ENCODE measurements at regions not wholly inside any gene's neighbourhood (a gene's known extent, or its start where the extent isn't known, plus 50 kb on each side); places are given as distances from the start of the nearest gene placed in this dataset.

GRCh38 chr18:10122988-10123950, 209.5 kb downstream of the VAPA start:
- no peak overlapping the region for H3K4me3 ChIP-seq (ENCODE audit: low read length in 3 of 3)
- no peaks in the 10 kb centered on the region for H3K36me3 ChIP-seq (ENCODE audit: control insufficient read depth in 3 of 3, insufficient read depth in 3 of 3, low read length in 3 of 3)
- peak overlapping the region; percentile 79 for H3K27ac ChIP-seq (ENCODE audit: low read depth, low read length)
- H3K9ac ChIP-seq (ENCODE audit: low read depth in 1 of 3, low read length in 3 of 3) = no peak overlapping the region
- H3K27me3 ChIP-seq (ENCODE audit: control insufficient read depth in 3 of 3, insufficient read depth in 3 of 3, low read length in 3 of 3) = no peaks in the 10 kb centered on the region
- no peaks in the 10 kb centered on the region for H3K9me3 ChIP-seq (ENCODE audit: control insufficient read depth in 3 of 3, low read length in 3 of 3)
- peaks cover 21 to 36% (median 21%) of the 10 kb centered on the region in 3 donors for H3K4me1 ChIP-seq (ENCODE audit: control insufficient read depth in 3 of 3, insufficient read depth in 3 of 3, low read length in 3 of 3)

GRCh38 chr18:10124071-10124470, 210.3 kb downstream of the VAPA start:
- no peak overlapping the region for H3K9ac ChIP-seq (ENCODE audit: low read depth in 1 of 3, low read length in 3 of 3)
- no peaks in the 10 kb centered on the region for H3K27me3 ChIP-seq (ENCODE audit: control insufficient read depth in 3 of 3, insufficient read depth in 3 of 3, low read length in 3 of 3)
- no peaks in the 10 kb centered on the region for H3K36me3 ChIP-seq (ENCODE audit: control insufficient read depth in 3 of 3, insufficient read depth in 3 of 3, low read length in 3 of 3)
- H3K9me3 ChIP-seq (ENCODE audit: control insufficient read depth in 3 of 3, low read length in 3 of 3) = no peaks in the 10 kb centered on the region
- H3K4me3 ChIP-seq (ENCODE audit: low read length in 3 of 3) = no peak overlapping the region
- peaks cover 21 to 36% (median 21%) of the 10 kb centered on the region in 3 donors for H3K4me1 ChIP-seq (ENCODE audit: control insufficient read depth in 3 of 3, insufficient read depth in 3 of 3, low read length in 3 of 3)
- no peak overlapping the region for H3K27ac ChIP-seq (ENCODE audit: low read depth, low read length)

GRCh38 chr18:10124557-10124956, 210.7 kb downstream of the VAPA start:
- Histone ChIP-seq H3K4me3 (ENCODE audit: low read length in 3 of 3) (no peak overlapping the region), H3K4me1 (ENCODE audit: control insufficient read depth in 3 of 3, insufficient read depth in 3 of 3, low read length in 3 of 3) (peaks cover 21 to 36% (median 21%) of the 10 kb centered on the region in 3 donors), H3K27me3 (ENCODE audit: control insufficient read depth in 3 of 3, insufficient read depth in 3 of 3, low read length in 3 of 3) (no peaks in the 10 kb centered on the region), H3K27ac (ENCODE audit: low read depth, low read length) (no peak overlapping the region), H3K9me3 (ENCODE audit: control insufficient read depth in 3 of 3, low read length in 3 of 3) (no peaks in the 10 kb centered on the region), H3K36me3 (ENCODE audit: control insufficient read depth in 3 of 3, insufficient read depth in 3 of 3, low read length in 3 of 3) (no peaks in the 10 kb centered on the region), H3K9ac (ENCODE audit: low read depth in 1 of 3, low read length in 3 of 3) (no peak overlapping the region)

- Histone ChIP-seq H3K27ac (ENCODE audit: low read depth, low read length) (no peak overlapping the region), H3K4me1 (ENCODE audit: control insufficient read depth in 3 of 3, insufficient read depth in 3 of 3, low read length in 3 of 3) (peaks cover 21 to 36% (median 21%) of the 10 kb centered on the region in 3 donors), H3K36me3 (ENCODE audit: control insufficient read depth in 3 of 3, insufficient read depth in 3 of 3, low read length in 3 of 3) (no peaks in the 10 kb centered on the region), H3K27me3 (ENCODE audit: control insufficient read depth in 3 of 3, insufficient read depth in 3 of 3, low read length in 3 of 3) (no peaks in the 10 kb centered on the region), H3K4me3 (ENCODE audit: low read length in 3 of 3) (no peak overlapping the region), H3K9me3 (ENCODE audit: control insufficient read depth in 3 of 3, low read length in 3 of 3) (no peaks in the 10 kb centered on the region), H3K9ac (ENCODE audit: low read depth in 1 of 3, low read length in 3 of 3) (no peak overlapping the region)
Observed at GRCh38 chr18:10124967-10125366, 211.2 kb downstream of the VAPA start.

GRCh38 chr18:10127729-10128128, 213.9 kb downstream of the VAPA start:
- Histone ChIP-seq H3K4me3 (ENCODE audit: low read length in 3 of 3) (no peak overlapping the region), H3K27ac (ENCODE audit: low read depth, low read length) (no peak overlapping the region), H3K27me3 (ENCODE audit: control insufficient read depth in 3 of 3, insufficient read depth in 3 of 3, low read length in 3 of 3) (no peaks in the 10 kb centered on the region), H3K36me3 (ENCODE audit: control insufficient read depth in 3 of 3, insufficient read depth in 3 of 3, low read length in 3 of 3) (no peaks in the 10 kb centered on the region), H3K9ac (ENCODE audit: low read depth in 1 of 3, low read length in 3 of 3) (no peak overlapping the region), H3K9me3 (ENCODE audit: control insufficient read depth in 3 of 3, low read length in 3 of 3) (no peaks in the 10 kb centered on the region), H3K4me1 (ENCODE audit: control insufficient read depth in 3 of 3, insufficient read depth in 3 of 3, low read length in 3 of 3) (peaks cover 16 to 23% (median 18%) of the 10 kb centered on the region in 3 donors)

GRCh38 chr18:10128921-10129501, 215.2 kb downstream of the VAPA start:
- peaks cover 11 to 21% (median 13%) of the 10 kb centered on the region in 3 donors for H3K4me1 ChIP-seq (ENCODE audit: control insufficient read depth in 3 of 3, insufficient read depth in 3 of 3, low read length in 3 of 3)
- H3K9ac ChIP-seq (ENCODE audit: low read depth in 1 of 3, low read length in 3 of 3) = no peak overlapping the region
- H3K27ac ChIP-seq (ENCODE audit: low read depth, low read length) = no peak overlapping the region
- no peak overlapping the region for H3K4me3 ChIP-seq (ENCODE audit: low read length in 3 of 3)
- H3K36me3 ChIP-seq (ENCODE audit: control insufficient read depth in 3 of 3, insufficient read depth in 3 of 3, low read length in 3 of 3) = no peaks in the 10 kb centered on the region
- H3K9me3 ChIP-seq (ENCODE audit: control insufficient read depth in 3 of 3, low read length in 3 of 3) = no peaks in the 10 kb centered on the region
- peaks cover 0 to 4% (median 0%) of the 10 kb centered on the region in 3 donors for H3K27me3 ChIP-seq (ENCODE audit: control insufficient read depth in 3 of 3, insufficient read depth in 3 of 3, low read length in 3 of 3)

GRCh38 chr18:10130606-10131005, 216.8 kb downstream of the VAPA start:
- H3K36me3 ChIP-seq (ENCODE audit: control insufficient read depth in 3 of 3, insufficient read depth in 3 of 3, low read length in 3 of 3) = no peaks in the 10 kb centered on the region
- peaks cover 4 to 14% (median 11%) of the 10 kb centered on the region in 3 donors for H3K4me1 ChIP-seq (ENCODE audit: control insufficient read depth in 3 of 3, insufficient read depth in 3 of 3, low read length in 3 of 3)
- H3K27ac ChIP-seq (ENCODE audit: low read depth, low read length) = no peak overlapping the region
- no peaks in the 10 kb centered on the region for H3K9me3 ChIP-seq (ENCODE audit: control insufficient read depth in 3 of 3, low read length in 3 of 3)
- H3K9ac ChIP-seq (ENCODE audit: low read depth in 1 of 3, low read length in 3 of 3) = no peak overlapping the region
- H3K27me3 ChIP-seq (ENCODE audit: control insufficient read depth in 3 of 3, insufficient read depth in 3 of 3, low read length in 3 of 3) = peaks cover 0 to 4% (median 0%) of the 10 kb centered on the region in 3 donors
- H3K4me3 ChIP-seq (ENCODE audit: low read length in 3 of 3) = no peak overlapping the region

- Histone ChIP-seq H3K27ac (ENCODE audit: low read depth, low read length) (no peak overlapping the region), H3K27me3 (ENCODE audit: control insufficient read depth in 3 of 3, insufficient read depth in 3 of 3, low read length in 3 of 3) (peaks cover 0 to 4% (median 0%) of the 10 kb centered on the region in 3 donors), H3K9me3 (ENCODE audit: control insufficient read depth in 3 of 3, low read length in 3 of 3) (no peaks in the 10 kb centered on the region), H3K36me3 (ENCODE audit: control insufficient read depth in 3 of 3, insufficient read depth in 3 of 3, low read length in 3 of 3) (no peaks in the 10 kb centered on the region), H3K9ac (ENCODE audit: low read depth in 1 of 3, low read length in 3 of 3) (no peak overlapping the region), H3K4me3 (ENCODE audit: low read length in 3 of 3) (no peak overlapping the region), H3K4me1 (ENCODE audit: control insufficient read depth in 3 of 3, insufficient read depth in 3 of 3, low read length in 3 of 3) (peaks cover 4 to 14% (median 11%) of the 10 kb centered on the region in 3 donors)
Observed at GRCh38 chr18:10131081-10131459, 217.3 kb downstream of the VAPA start.

GRCh38 chr18:10131460-10132395, 217.9 kb downstream of the VAPA start:
- no peaks in the 10 kb centered on the region for H3K9me3 ChIP-seq (ENCODE audit: control insufficient read depth in 3 of 3, low read length in 3 of 3)
- H3K4me3 ChIP-seq (ENCODE audit: low read length in 3 of 3) = peak overlapping the region; percentile 49 to 59 (median 52)
- peak overlapping the region; percentile 33 to 45 (median 33) for H3K9ac ChIP-seq (ENCODE audit: low read depth in 1 of 3, low read length in 3 of 3)
- peaks cover 4 to 14% (median 11%) of the 10 kb centered on the region in 3 donors for H3K4me1 ChIP-seq (ENCODE audit: control insufficient read depth in 3 of 3, insufficient read depth in 3 of 3, low read length in 3 of 3)
- H3K27me3 ChIP-seq (ENCODE audit: control insufficient read depth in 3 of 3, insufficient read depth in 3 of 3, low read length in 3 of 3) = peaks cover 0 to 4% (median 0%) of the 10 kb centered on the region in 3 donors
- no peaks in the 10 kb centered on the region for H3K36me3 ChIP-seq (ENCODE audit: control insufficient read depth in 3 of 3, insufficient read depth in 3 of 3, low read length in 3 of 3)
- no peak overlapping the region for H3K27ac ChIP-seq (ENCODE audit: low read depth, low read length)

Data from skeletal muscle tissue (tissue), 3 donors.